ENCODE measurements at regions not wholly inside any gene's neighbourhood (a gene's known extent, or its start where the extent isn't known, plus 50 kb on each side); places are given as distances from the start of the nearest gene placed in this dataset.

- no peak overlapping the region for H3K27ac ChIP-seq
- no peaks in the 10 kb centered on the region for H3K4me1 ChIP-seq
- no peak overlapping the region for H3K4me3 ChIP-seq
- H3K36me3 ChIP-seq, result no peaks in the 10 kb centered on the region
- H3K27me3 ChIP-seq, result peaks cover 16% of the 10 kb centered on the region
- H3K9me3 ChIP-seq (replicated peaks), result no peaks in the 10 kb centered on the region
- DNase-seq, result no peak
These were observed 381.0 kb upstream of the TNRC6C start for GRCh38 chr17:77577491-77577890.

- Histone ChIP-seq H3K27me3 (peaks cover 3% of the 10 kb centered on the region; the same call in 1 of the 2 replicates), H3K4me1 (no peaks in the 10 kb centered on the region), H3K27ac (no peak overlapping the region), H3K36me3 (no peaks in the 10 kb centered on the region), H3K4me3 (no peak overlapping the region), H3K9me3 (replicated peaks) (no peaks in the 10 kb centered on the region)
- no peak for DNase-seq
These were observed 379.4 kb upstream of the TNRC6C start for GRCh38 chr17:77579131-77579530.

GRCh38 chr17:77579682-77580081 is 378.8 kb upstream of the TNRC6C start:
- Histone ChIP-seq H3K36me3 (no peaks in the 10 kb centered on the region), H3K27me3 (peaks cover 3% of the 10 kb centered on the region; the same call in 1 of the 2 replicates), H3K4me3 (no peak overlapping the region), H3K4me1 (no peaks in the 10 kb centered on the region), H3K27ac (no peak overlapping the region), H3K9me3 (replicated peaks) (no peaks in the 10 kb centered on the region)
- DNase-seq, result no peak

- no peak overlapping the region for H3K27ac ChIP-seq
- peaks cover 3% of the 10 kb centered on the region; the same call in 1 of the 2 replicates for H3K27me3 ChIP-seq
- H3K9me3 ChIP-seq (replicated peaks), result no peaks in the 10 kb centered on the region
- no peaks in the 10 kb centered on the region for H3K36me3 ChIP-seq
- H3K4me3 ChIP-seq, result no peak overlapping the region
- H3K4me1 ChIP-seq, result no peaks in the 10 kb centered on the region
- no peak for DNase-seq
These were observed 377.8 kb upstream of the TNRC6C start for GRCh38 chr17:77580531-77581270.

- Histone ChIP-seq H3K36me3 (no peaks in the 10 kb centered on the region), H3K4me1 (no peaks in the 10 kb centered on the region), H3K4me3 (no peak overlapping the region), H3K9me3 (replicated peaks) (no peaks in the 10 kb centered on the region), H3K27me3 (peaks cover 3% of the 10 kb centered on the region; the same call in 1 of the 2 replicates), H3K27ac (no peak overlapping the region)
- DNase-seq, result no peak
These were observed 377.0 kb upstream of the TNRC6C start for GRCh38 chr17:77581480-77581879.

- Histone ChIP-seq H3K4me1 (peaks cover 6% of the 10 kb centered on the region; the same call in 1 of the 2 replicates), H3K27me3 (no peaks in the 10 kb centered on the region), H3K36me3 (no peaks in the 10 kb centered on the region), H3K27ac (no peak overlapping the region), H3K4me3 (no peak overlapping the region), H3K9me3 (replicated peaks) (peaks cover 8% of the 10 kb centered on the region; the same call in 1 of the 2 replicates)
- no peak for DNase-seq
These were observed 373.2 kb upstream of the TNRC6C start for GRCh38 chr17:77585142-77585860.

- Histone ChIP-seq H3K9me3 (replicated peaks) (peaks cover 8% of the 10 kb centered on the region; the same call in 1 of the 2 replicates), H3K27me3 (peaks cover 7% of the 10 kb centered on the region), H3K36me3 (no peaks in the 10 kb centered on the region), H3K4me3 (no peak overlapping the region), H3K4me1 (peaks cover 6% of the 10 kb centered on the region; the same call in 1 of the 2 replicates), H3K27ac (no peak overlapping the region)
- DNase-seq, result no peak
These were observed 367.4 kb upstream of the TNRC6C start for GRCh38 chr17:77590951-77591735.

- no peak for DNase-seq
- Histone ChIP-seq H3K9me3 (replicated peaks) (peaks cover 3% of the 10 kb centered on the region; the same call in 1 of the 2 replicates), H3K27ac (no peak overlapping the region), H3K36me3 (no peaks in the 10 kb centered on the region), H3K4me3 (no peak overlapping the region), H3K27me3 (peaks cover 14% of the 10 kb centered on the region), H3K4me1 (peaks cover 6% of the 10 kb centered on the region; the same call in 1 of the 2 replicates)
These were observed 366.2 kb upstream of the TNRC6C start for GRCh38 chr17:77592106-77592865.

GRCh38 chr17:77593081-77593480 is 365.4 kb upstream of the TNRC6C start:
- peaks cover 18% of the 10 kb centered on the region for H3K27me3 ChIP-seq
- H3K9me3 ChIP-seq (replicated peaks), result no peaks in the 10 kb centered on the region
- DNase-seq, result no peak
- H3K36me3 ChIP-seq, result no peaks in the 10 kb centered on the region
- H3K27ac ChIP-seq, result no peak overlapping the region
- H3K4me3 ChIP-seq, result no peak overlapping the region
- peaks cover 6% of the 10 kb centered on the region; the same call in 1 of the 2 replicates for H3K4me1 ChIP-seq

GRCh38 chr17:77594416-77595209 is 363.9 kb upstream of the TNRC6C start:
- H3K4me3 ChIP-seq, result no peak overlapping the region
- DNase-seq, result no peak

GRCh38 chr17:77596491-77597417 is 361.7 kb upstream of the TNRC6C start:
- no peaks in the 10 kb centered on the region for H3K9me3 ChIP-seq (replicated peaks)
- H3K4me1 ChIP-seq, result no peaks in the 10 kb centered on the region
- DNase-seq, result no peak
- H3K36me3 ChIP-seq, result no peaks in the 10 kb centered on the region
- no peak overlapping the region for H3K4me3 ChIP-seq
- peaks cover 25% of the 10 kb centered on the region for H3K27me3 ChIP-seq
- no peak overlapping the region for H3K27ac ChIP-seq

More at GRCh38 chr17:77594416-77595209, 363.9 kb upstream of the TNRC6C start:
- Histone ChIP-seq H3K4me1 (peaks cover 4% of the 10 kb centered on the region; the same call in 1 of the 2 replicates), H3K36me3 (no peaks in the 10 kb centered on the region), H3K27me3 (peaks cover 19% of the 10 kb centered on the region), H3K27ac (no peak overlapping the region), H3K9me3 (replicated peaks) (no peaks in the 10 kb centered on the region)

- H3K4me1 ChIP-seq, result no peaks in the 10 kb centered on the region
- H3K27me3 ChIP-seq, result peaks cover 25% of the 10 kb centered on the region
- no peak for DNase-seq
- no peak overlapping the region for H3K27ac ChIP-seq
- no peak overlapping the region for H3K4me3 ChIP-seq
- H3K36me3 ChIP-seq, result no peaks in the 10 kb centered on the region
- H3K9me3 ChIP-seq (replicated peaks), result no peaks in the 10 kb centered on the region
These were observed 360.9 kb upstream of the TNRC6C start for GRCh38 chr17:77597418-77598240.
